ENCODE measurements at regions not wholly inside any gene's neighbourhood (a gene's known extent, or its start where the extent isn't known, plus 50 kb on each side); places are given as distances from the start of the nearest gene placed in this dataset.

- intact Hi-C loops (cut with micrococcal nuclease): no loop called here
Observed at GRCh38 chr19:30755581-30755980, 383.4 kb downstream of the ZNF536 start.

DNA sequence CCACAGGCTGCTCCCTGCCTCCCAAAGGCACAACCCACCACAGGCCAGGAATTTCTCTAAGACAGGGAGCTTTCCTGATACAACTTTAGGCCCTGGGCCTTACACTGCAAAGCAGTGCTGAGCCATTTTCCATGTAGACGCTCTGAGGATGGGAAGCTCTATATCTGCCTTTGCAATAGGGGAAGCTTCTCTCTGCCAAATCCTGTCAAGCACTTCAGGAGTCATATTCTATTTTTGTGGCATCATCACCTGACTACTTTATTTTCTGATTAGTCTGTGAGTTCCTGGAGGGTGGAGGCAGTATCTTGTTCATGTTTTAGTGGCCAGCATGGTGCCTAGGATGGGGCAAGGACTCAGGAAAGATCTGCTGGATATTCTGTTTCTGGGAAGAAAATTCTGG lies 382.0 kb downstream of the ZNF536 start:
- intact Hi-C loops (cut with micrococcal nuclease): no loop called here

DNA sequence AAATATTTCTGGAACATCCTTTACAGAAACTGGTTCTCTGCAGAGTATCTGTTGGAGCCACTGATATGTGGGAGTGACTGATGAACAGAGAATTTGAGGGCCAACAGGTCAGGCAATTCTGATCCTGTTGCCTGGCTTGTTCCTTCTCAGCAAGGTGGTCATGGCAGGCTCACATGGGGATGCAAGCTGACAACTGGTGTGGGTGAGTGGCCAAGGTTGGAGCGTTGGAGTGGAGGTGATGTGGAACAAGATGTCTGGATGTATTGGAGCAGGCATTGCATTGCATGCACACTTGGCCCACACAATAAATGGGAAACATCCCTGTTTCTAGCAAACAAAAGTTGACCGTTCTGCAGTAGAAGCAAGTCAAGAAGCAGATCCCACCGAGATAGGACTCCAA lies 380.7 kb downstream of the ZNF536 start:
- intact Hi-C loops (cut with micrococcal nuclease): no loop called here

GRCh38 chr19:30752201-30752600 lies 380.0 kb downstream of the ZNF536 start:
- intact Hi-C loops (cut with micrococcal nuclease): no loop called here

- intact Hi-C loops (cut with micrococcal nuclease): no loop called here
Observed at GRCh38 chr19:30745476-30745985, 373.3 kb downstream of the ZNF536 start.

DNA sequence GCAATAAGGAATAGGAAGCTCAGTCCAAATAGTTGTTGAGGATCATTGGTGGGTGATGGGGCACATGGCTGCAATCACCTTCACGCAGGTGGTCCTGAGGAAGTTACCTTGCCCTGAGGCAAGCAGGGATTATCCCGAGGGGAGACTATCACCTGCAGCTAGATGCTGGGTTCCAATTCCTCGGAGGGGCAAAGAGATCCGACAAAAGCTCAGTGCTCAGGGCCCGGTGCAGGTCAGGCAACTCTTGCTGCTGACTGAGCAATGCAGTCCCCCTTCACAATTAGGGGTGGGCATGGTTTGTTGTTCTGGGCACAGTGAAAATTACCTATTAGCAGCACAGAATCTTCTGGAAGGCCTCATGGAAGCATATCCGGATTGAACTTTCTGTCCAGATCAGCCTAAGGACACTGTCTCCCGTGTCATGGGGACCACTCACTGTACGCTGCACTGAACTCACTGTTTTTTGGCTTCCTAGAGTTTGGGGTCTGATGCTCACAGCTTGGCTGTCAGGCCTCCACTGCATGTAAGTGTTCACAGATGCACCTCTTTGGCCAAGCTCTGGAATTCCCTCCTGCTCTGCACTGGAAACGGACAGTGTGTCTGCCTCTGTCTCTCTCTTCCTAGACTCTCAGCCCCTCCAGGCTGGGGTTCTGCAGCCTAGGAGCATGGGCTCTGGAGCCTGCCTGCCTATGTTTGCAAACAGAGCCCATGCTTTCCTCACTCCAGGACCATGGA lies 372.7 kb downstream of the ZNF536 start:
- intact Hi-C loops (cut with micrococcal nuclease): no loop called here

DNA sequence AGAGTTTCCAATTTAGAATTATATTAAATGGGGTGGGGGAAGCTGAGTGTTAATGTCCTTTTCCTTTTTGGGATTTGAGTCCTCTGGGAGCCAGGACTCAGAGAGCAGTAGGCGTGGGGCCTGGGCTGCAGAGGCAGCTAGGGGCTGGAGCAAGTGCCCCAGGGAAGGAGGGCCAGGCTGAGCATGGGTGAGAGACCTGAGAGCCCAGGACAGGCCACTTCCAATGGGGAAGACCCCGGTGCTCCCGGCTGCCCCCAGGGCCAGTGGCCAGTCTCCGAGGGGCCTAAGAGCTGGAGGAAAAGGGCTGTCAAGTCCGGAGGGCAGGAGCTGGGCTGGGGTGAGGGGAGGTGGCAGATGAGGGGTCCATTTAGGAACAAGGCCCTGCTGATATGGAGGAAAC lies 371.5 kb downstream of the ZNF536 start:
- intact Hi-C loops (cut with micrococcal nuclease): no loop called here

- intact Hi-C loops (cut with micrococcal nuclease): no loop called here
Observed at GRCh38 chr19:30743011-30743410, 370.8 kb downstream of the ZNF536 start.

DNA sequence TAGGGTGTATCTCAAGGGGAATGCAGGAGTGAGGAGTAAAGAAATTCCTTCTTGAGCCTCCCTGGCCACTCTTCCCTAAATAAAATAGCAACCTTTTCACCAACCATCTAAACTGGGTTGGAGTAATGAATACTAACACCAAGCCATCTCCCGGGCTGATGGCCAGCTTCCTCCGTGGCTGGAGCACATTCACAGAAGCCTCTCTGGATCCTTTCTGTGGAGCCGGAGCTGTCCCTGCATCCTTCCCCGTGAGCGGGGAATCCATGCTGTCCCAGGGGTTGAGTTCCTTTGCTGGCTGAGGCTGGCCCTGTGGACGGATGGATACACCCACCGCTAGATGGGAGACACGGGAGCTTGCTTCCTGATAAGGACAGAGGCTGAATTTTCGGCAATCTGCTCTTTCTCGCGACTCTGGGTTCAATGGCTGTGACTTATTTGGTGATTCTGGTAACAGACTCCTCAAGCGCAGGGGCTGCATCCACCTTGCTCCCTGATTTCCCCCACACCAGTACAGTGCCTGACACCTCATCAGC lies 370.3 kb downstream of the ZNF536 start:
- intact Hi-C loops (cut with micrococcal nuclease): no loop called here

- intact Hi-C loops (cut with micrococcal nuclease): no loop called here
Observed at GRCh38 chr19:30741566-30741965, 369.4 kb downstream of the ZNF536 start.

DNA sequence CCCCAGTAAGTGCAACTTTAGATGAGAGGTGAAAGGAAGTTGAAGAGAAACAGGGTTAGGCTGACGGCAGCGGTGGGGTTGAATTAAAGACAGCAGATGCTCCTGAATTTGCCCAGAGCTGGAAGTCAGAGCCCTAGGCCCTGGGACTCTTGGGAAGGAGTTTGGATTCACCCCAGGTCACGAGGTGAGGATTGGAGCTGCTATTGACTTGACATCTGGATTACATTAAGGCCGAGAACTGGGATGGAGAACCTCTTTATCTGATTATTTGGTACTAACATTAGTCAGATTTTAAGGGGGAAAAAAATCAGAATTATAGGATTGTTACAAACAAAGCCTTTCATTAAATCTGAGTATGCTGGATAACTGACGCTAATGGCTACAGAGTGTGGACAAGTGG lies 367.2 kb downstream of the ZNF536 start:
- intact Hi-C loops (cut with micrococcal nuclease): no loop called here

DNA sequence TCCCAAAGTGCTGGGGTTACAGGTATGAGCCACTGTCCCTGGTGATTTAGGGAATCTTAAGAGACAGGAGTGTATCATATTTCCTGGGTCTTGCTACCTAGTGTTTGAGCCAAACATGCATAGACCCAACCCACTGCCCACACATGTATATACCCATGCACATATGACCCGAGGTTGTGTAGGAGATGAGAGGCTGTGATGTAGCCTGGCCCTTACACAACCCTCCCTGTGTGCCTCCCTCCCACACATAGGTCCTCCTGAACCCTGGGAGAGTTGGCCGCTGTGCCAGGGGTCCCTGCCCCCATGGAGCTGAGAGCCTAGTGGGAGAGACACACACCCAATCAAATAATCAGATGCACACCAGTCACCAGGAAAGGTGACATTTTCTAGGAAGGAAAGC lies 365.9 kb downstream of the ZNF536 start:
- intact Hi-C loops (cut with micrococcal nuclease): no loop called here

DNA sequence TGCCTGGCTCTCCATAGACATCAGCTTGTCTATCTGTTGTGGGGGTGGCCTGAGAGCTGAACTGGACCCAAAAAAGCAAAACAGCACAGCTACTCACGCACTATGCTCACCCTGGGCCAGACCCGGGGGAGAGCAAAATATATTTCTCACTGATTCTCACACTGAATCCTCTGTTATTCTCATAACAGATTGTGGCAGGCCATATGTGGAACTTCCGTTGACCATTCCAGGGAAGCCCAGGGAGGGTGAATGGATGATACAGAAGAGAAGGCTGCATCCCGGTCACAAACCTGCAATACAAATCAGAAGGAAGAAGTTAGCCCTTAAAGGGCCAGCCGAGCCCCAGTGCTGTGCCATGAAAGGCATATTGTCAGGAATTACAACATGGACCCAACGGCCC lies 362.5 kb downstream of the ZNF536 start:
- intact Hi-C loops (cut with micrococcal nuclease): no loop called here

GRCh38 chr19:30733826-30734550 lies 361.8 kb downstream of the ZNF536 start:
- intact Hi-C loops (cut with micrococcal nuclease): no loop called here

DNA sequence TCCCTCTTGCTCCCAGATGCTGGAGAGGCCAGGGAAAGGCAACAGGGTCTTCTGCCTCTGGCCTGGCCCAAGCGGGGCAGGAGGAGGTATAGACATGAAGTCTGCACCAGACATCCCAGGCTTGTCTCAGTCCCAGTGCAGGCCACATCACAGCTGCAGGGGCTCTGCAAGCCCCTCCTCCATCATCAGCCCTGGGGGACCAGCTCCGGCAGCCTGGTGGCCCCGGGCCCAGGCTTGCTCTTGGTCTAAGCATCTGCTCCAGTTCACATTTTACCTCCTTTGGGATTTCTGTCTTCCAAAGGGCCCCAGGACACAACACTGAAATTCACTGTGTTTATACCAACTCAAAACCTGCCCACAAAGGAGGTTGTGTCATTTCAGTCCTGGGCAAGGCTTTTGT lies 359.4 kb downstream of the ZNF536 start:
- intact Hi-C loops (cut with micrococcal nuclease): no loop called here

GRCh38 chr19:30729451-30729850 lies 357.3 kb downstream of the ZNF536 start:
- intact Hi-C loops (cut with micrococcal nuclease): no loop called here

DNA sequence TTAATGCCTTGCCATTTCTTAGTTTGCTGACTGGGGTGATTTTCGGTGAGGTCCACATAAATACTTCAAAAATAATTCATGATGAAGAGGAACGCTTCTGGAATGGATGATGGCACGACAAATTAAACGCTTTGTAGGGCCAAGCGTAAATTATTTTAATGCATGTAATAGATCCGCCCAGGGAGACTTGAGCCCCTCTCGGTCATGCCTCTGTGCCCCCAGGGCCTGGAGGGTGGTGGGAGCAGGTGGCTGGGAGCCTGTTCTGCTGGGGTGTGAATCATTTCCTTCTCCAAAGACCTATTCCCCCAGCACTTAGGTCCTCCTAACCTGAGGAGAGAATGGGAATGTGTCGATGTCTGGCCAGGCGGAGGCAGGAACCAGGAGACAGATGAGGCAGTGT lies 350.6 kb downstream of the ZNF536 start:
- intact Hi-C loops (cut with micrococcal nuclease): no loop called here

GRCh38 chr19:30722186-30722585 lies 350.0 kb downstream of the ZNF536 start:
- intact Hi-C loops (cut with micrococcal nuclease): no loop called here

GRCh38 chr19:30719999-30720345 lies 347.8 kb downstream of the ZNF536 start:
- intact Hi-C loops (cut with micrococcal nuclease): no loop called here

DNA sequence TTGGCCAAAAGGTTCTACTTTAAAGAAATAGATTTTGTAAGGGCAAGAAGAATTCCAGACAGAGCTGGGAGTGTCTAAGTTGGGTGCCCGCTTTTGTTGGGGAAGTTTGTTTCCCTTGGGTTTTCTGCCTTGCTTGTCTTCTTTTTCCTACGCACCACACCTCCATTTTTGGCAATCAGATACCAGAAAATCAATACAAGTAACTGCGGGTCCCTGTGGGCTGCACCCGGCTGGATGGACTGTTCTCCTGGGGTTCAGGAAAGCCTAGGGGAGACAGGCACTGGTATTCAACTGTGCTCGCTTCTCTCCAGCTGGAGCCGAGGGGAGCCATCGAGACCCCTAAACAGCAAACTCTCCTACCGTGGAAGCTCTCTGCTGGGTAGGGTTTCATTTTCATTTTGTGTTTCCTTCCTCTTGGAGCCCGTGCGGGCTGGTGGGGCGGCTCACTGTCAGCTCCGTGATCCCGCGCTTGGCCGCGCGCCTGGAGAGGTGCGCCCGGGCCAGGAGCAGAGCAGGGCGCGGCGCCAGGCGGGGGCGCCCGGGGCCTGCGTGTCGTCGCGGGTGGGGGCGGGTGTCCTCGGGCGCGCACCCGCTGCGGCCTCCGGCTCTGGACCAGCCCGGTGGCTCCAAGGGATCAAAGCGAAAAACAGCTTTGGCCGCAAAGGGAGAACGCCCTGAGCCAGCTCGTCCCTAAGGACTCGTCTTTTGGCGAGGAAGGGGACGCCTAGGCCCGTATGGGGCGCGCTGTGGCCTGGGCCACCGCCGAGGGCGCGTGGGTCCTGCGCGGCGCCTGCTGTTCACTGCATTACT lies 347.2 kb downstream of the ZNF536 start:
- intact Hi-C loops (cut with micrococcal nuclease): no loop called here

- intact Hi-C loops (cut with micrococcal nuclease): no loop called here
Observed at GRCh38 chr19:30718707-30719106, 346.5 kb downstream of the ZNF536 start.

GRCh38 chr19:30718014-30718413 lies 345.8 kb downstream of the ZNF536 start:
- intact Hi-C loops (cut with micrococcal nuclease): no loop called here

All from T-helper 1 cell treated with Interleukin-12 subunit alpha and Interleukin-12 subunit beta and Interleukin-4 antibody, amounts not matched to agents 30 ng/mL and 1 ng/mL, for 36 hours (primary cell).